ENCODE measurements at regions not wholly inside any gene's neighbourhood (a gene's known extent, or its start where the extent isn't known, plus 50 kb on each side); places are given as distances from the start of the nearest gene placed in this dataset.

DNA sequence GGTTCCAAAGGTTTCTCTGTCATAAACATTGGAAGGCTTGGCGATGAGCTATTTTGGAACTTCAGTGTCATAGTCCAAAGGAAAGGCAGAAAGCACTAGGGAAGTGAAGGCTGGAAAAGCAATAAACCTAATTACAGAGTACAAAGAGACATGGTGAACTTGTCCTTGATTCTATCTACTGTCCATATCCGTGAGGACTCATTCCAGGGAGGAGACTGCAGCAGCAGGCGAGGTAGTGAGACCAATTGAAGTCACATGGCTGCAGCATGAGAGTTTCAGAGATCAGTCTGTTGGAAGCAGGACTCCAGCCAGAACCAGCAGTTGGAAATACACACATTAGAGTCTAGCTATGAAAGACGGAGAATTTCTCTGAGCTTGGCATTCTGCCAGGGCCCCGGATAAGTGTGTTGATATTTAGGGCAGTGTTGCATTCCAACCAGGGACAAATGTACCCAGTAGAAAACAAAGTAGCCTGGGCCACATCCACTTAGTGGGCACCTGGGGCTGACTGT is 54.1 kb upstream of the ARHGAP42 start:
- no peak for ATAC-seq

DNA sequence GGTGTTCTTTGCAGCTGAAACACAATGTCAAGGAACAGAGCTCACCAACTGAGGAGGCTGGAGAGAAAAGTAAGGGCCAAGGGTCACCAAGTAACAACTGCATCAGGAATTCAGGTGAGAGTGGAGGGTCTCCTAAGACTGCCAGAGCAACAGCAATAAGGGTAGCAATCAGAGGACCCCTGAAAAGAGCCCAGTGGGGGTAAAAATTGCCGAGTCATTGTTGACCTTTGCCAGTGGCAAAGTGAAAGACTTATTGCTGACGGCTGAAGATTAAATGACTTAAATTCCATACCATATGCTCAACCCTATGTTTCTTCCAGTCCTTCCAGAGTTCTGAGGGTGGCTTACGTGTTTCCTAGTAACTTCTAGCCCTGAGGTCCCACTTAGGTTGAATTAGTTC is 51.9 kb upstream of the ARHGAP42 start:
- DNase-seq (ENCODE audit: low read depth, low spot score) (no peak), ATAC-seq (no peak)
- intact Hi-C loops (cut with micrococcal nuclease): no loop called here
- Histone ChIP-seq H3K9me2 (ENCODE audit: insufficient read depth) (no peaks in the 10 kb centered on the region), H3K27ac (ENCODE audit: low read depth, low read length) (no peak overlapping the region), H3K4me1 (ENCODE audit: control insufficient read depth in 1 of 2, insufficient read depth in 2 of 2, low read length in 2 of 2) (no peaks in the 10 kb centered on the region), H3K4me2 (ENCODE audit: low read length) (no peak overlapping the region), H3K4me3 (replicated peaks in 1 of 2; ENCODE audit: low read depth in 1 of 2, low read length in 2 of 2) (no peak overlapping the region), H3K27me3 (ENCODE audit: insufficient read depth, low read length) (no peaks in the 10 kb centered on the region), H3K36me3 (ENCODE audit: control insufficient read depth in 1 of 2, insufficient read depth in 2 of 2, low read length in 2 of 2) (no peaks in the 10 kb centered on the region), H3K9ac (ENCODE audit: low read length) (no peak overlapping the region), H4K20me1 (ENCODE audit: insufficient read depth) (no peaks in the 10 kb centered on the region), H3K9me3 (ENCODE audit: control insufficient read depth in 1 of 2, insufficient read depth in 1 of 2, low read depth in 1 of 2, low read length in 2 of 2) (no peaks in the 10 kb centered on the region), H2AFZ (ENCODE audit: low read depth, low read length, poor library complexity, severe bottlenecking) (no peak overlapping the region), H3K79me2 (ENCODE audit: insufficient read depth, low read length) (no peaks in the 10 kb centered on the region)
- RAD21 ChIA-PET (ENCODE audit: low non-redundant PET in 1 of 2, low total read pairs in 2 of 2, uncharacterized antibody in 2 of 2, unreplicated experiment in 2 of 2): no interaction called here
- no peak for TF ChIP-seq POLR2AphosphoS5 (IDR thresholded peaks at IDR 0.05; ENCODE audit: low read depth, low read length)
- CTCF ChIA-PET: no interaction called here
- POLR2A ChIA-PET: no interaction called here
- BruUV-seq (replicated peaks): no TSS peak

More for the DNA sequence above, 54.1 kb upstream of the ARHGAP42 start:
- no peaks in the 10 kb centered on the region for H3K79me2 ChIP-seq (ENCODE audit: insufficient read depth, low read length)
- DNase-seq (ENCODE audit: low read depth, low spot score): no peak
- TF ChIP-seq TCF7L2 (IDR thresholded peaks at IDR 0.05; ENCODE audit: borderline replicate concordance, extremely low read depth, insufficient read depth, insufficient read length) (no peak), ELF1 (IDR thresholded peaks at IDR 0.05; ENCODE audit: borderline replicate concordance, low read depth) (no peak)
- ChIA-PET POLR2A (no interaction called here), CTCF (no interaction called here), RAD21 (ENCODE audit: low non-redundant PET in 1 of 2, low total read pairs in 2 of 2, uncharacterized antibody in 2 of 2, unreplicated experiment in 2 of 2) (no interaction called here)
- no peak overlapping the region for H3K9ac ChIP-seq (ENCODE audit: low read length)
- no peak overlapping the region for H3K4me3 ChIP-seq (replicated peaks in 1 of 2; ENCODE audit: low read depth in 1 of 2, low read length in 2 of 2)
- intact Hi-C loops (cut with micrococcal nuclease): no loop called here
- H3K9me3 ChIP-seq (ENCODE audit: control insufficient read depth in 1 of 2, insufficient read depth in 1 of 2, low read depth in 1 of 2, low read length in 2 of 2): no peaks in the 10 kb centered on the region
- H2AFZ ChIP-seq (ENCODE audit: low read depth, low read length, poor library complexity, severe bottlenecking): no peak overlapping the region
- H3K36me3 ChIP-seq (ENCODE audit: control insufficient read depth in 1 of 2, insufficient read depth in 2 of 2, low read length in 2 of 2): no peaks in the 10 kb centered on the region
- no peaks in the 10 kb centered on the region for H4K20me1 ChIP-seq (ENCODE audit: insufficient read depth)
- H3K27ac ChIP-seq (ENCODE audit: low read depth, low read length): no peak overlapping the region
- H3K4me2 ChIP-seq (ENCODE audit: low read length): no peak overlapping the region
- BruUV-seq (replicated peaks): no TSS peak
- no peaks in the 10 kb centered on the region for H3K4me1 ChIP-seq (ENCODE audit: control insufficient read depth in 1 of 2, insufficient read depth in 2 of 2, low read length in 2 of 2)
- H3K27me3 ChIP-seq (ENCODE audit: insufficient read depth, low read length): no peaks in the 10 kb centered on the region
- no peaks in the 10 kb centered on the region for H3K9me2 ChIP-seq (ENCODE audit: insufficient read depth)

DNA sequence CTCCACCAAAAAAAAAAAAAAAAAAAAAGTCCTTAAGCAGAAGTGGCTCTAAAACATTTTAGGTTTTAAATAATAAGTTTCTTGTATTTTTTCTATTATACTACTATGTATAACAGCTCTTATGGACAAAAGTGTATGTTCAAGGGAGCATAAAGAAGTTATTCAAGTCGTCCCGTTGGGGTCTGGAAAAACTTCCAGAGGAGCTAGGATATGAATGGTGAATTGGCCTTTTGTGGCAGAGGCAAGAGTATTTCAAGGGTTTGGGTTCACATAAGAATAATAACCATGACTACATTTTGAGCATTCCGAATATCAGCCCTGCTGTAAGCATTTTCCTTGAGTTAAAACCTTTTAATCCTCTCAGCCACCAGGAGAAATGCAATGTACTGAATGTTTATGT is 50.6 kb upstream of the ARHGAP42 start:
- Histone ChIP-seq H3K27ac (ENCODE audit: low read depth, low read length) (no peak overlapping the region), H3K4me1 (ENCODE audit: control insufficient read depth in 1 of 2, insufficient read depth in 2 of 2, low read length in 2 of 2) (no peaks in the 10 kb centered on the region), H3K27me3 (ENCODE audit: insufficient read depth, low read length) (no peaks in the 10 kb centered on the region), H3K9me2 (ENCODE audit: insufficient read depth) (no peaks in the 10 kb centered on the region), H2AFZ (ENCODE audit: low read depth, low read length, poor library complexity, severe bottlenecking) (no peak overlapping the region), H3K4me2 (ENCODE audit: low read length) (no peak overlapping the region), H3K9ac (ENCODE audit: low read length) (no peak overlapping the region), H3K79me2 (ENCODE audit: insufficient read depth, low read length) (no peaks in the 10 kb centered on the region), H3K36me3 (ENCODE audit: control insufficient read depth in 1 of 2, insufficient read depth in 2 of 2, low read length in 2 of 2) (no peaks in the 10 kb centered on the region), H4K20me1 (ENCODE audit: insufficient read depth) (no peaks in the 10 kb centered on the region), H3K9me3 (ENCODE audit: control insufficient read depth in 1 of 2, insufficient read depth in 1 of 2, low read depth in 1 of 2, low read length in 2 of 2) (no peaks in the 10 kb centered on the region), H3K4me3 (replicated peaks in 1 of 2; ENCODE audit: low read depth in 1 of 2, low read length in 2 of 2) (no peak overlapping the region)
- DNase-seq (ENCODE audit: low read depth, low spot score): no peak
- ChIA-PET POLR2A (no interaction called here), RAD21 (ENCODE audit: low non-redundant PET in 1 of 2, low total read pairs in 2 of 2, uncharacterized antibody in 2 of 2, unreplicated experiment in 2 of 2) (no interaction called here), CTCF (no interaction called here)
- intact Hi-C loops (cut with micrococcal nuclease): no loop called here
- no peak for ATAC-seq
- no TSS peak for BruUV-seq (replicated peaks)
- TF ChIP-seq EGR1 (IDR thresholded peaks at IDR 0.05; ENCODE audit: low read depth) (no peak), POLR2AphosphoS5 (IDR thresholded peaks at IDR 0.05; ENCODE audit: low read depth, low read length) (no peak), ELF1 (IDR thresholded peaks at IDR 0.05; ENCODE audit: borderline replicate concordance, low read depth) (no peak), FOSL1 (IDR thresholded peaks at IDR 0.05; ENCODE audit: low read depth) (no peak), ZFX (IDR thresholded peaks at IDR 0.05) (no peak), POLR2A (IDR thresholded peaks at IDR 0.05; ENCODE audit: borderline replicate concordance, extremely low read depth, insufficient read depth, insufficient read length) (no peak), TCF7L2 (IDR thresholded peaks at IDR 0.05; ENCODE audit: borderline replicate concordance, extremely low read depth, insufficient read depth, insufficient read length) (no peak), YY1 (IDR thresholded peaks at IDR 0.05; ENCODE audit: extremely low read depth, insufficient replicate concordance, low read depth, low read length) (no peak), SRF (IDR thresholded peaks at IDR 0.05; ENCODE audit: low read depth) (no peak), SIN3A (IDR thresholded peaks at IDR 0.05; ENCODE audit: low read depth) (no peak), JUND (IDR thresholded peaks at IDR 0.05) (no peak)
- TF ChIP-seq, protein P1, sequence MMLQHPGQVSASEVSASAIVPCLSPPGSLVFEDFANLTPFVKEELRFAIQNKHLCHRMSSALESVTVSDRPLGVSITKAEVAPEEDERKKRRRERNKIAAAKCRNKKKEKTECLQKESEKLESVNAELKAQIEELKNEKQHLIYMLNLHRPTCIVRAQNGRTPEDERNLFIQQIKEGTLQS (IDR thresholded peaks at IDR 0.05): no peak
- TF ChIP-seq, protein P2, sequence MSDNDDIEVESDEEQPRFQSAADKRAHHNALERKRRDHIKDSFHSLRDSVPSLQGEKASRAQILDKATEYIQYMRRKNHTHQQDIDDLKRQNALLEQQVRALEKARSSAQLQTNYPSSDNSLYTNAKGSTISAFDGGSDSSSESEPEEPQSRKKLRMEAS (IDR thresholded peaks at IDR 0.05): no peak
